AG09319 (cell line): ENCODE measurements at regions not wholly inside any gene's neighbourhood (a gene's known extent, or its start where the extent isn't known, plus 50 kb on each side); places are given as distances from the start of the nearest gene placed in this dataset.

Experiments
- DNase-seq: peaks from one replicate; pipeline ENCODE4 v3.0.0-alpha.2; 2010; ENCODE audit warnings: low read depth; ENCODE audit errors: extremely low read depth
- TF ChIP-seq, protein P1 (sequence below): IDR thresholded peaks from 2 replicates; pipeline ENCODE4 v1.5.1; 2011; ENCODE audit warnings: low read depth, mild to moderate bottlenecking, inconsistent platforms, low read length, moderate library complexity

DNA sequence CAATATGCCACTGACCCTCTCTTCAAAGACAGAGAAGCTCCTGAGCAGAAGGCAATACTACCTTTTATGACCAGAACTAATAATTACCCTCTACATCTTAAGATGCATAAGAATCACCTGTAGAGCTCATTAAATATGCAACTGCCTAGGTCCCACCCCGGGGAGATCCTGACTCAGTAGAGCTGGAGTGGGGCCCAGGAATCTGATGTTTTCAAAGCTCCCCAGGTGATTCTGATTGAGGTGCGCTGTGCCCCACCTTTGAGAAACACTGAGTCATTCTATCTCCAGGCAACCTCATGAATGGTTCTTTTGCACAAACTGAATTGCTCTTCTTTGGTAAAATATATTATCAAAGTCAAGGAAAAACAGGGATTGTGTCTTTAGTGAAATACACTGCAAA is 149.3 kb upstream of the BMP4 start:
- DNase-seq = no peak
- TF ChIP-seq, protein P1, sequence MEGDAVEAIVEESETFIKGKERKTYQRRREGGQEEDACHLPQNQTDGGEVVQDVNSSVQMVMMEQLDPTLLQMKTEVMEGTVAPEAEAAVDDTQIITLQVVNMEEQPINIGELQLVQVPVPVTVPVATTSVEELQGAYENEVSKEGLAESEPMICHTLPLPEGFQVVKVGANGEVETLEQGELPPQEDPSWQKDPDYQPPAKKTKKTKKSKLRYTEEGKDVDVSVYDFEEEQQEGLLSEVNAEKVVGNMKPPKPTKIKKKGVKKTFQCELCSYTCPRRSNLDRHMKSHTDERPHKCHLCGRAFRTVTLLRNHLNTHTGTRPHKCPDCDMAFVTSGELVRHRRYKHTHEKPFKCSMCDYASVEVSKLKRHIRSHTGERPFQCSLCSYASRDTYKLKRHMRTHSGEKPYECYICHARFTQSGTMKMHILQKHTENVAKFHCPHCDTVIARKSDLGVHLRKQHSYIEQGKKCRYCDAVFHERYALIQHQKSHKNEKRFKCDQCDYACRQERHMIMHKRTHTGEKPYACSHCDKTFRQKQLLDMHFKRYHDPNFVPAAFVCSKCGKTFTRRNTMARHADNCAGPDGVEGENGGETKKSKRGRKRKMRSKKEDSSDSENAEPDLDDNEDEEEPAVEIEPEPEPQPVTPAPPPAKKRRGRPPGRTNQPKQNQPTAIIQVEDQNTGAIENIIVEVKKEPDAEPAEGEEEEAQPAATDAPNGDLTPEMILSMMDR = no peak

DNA sequence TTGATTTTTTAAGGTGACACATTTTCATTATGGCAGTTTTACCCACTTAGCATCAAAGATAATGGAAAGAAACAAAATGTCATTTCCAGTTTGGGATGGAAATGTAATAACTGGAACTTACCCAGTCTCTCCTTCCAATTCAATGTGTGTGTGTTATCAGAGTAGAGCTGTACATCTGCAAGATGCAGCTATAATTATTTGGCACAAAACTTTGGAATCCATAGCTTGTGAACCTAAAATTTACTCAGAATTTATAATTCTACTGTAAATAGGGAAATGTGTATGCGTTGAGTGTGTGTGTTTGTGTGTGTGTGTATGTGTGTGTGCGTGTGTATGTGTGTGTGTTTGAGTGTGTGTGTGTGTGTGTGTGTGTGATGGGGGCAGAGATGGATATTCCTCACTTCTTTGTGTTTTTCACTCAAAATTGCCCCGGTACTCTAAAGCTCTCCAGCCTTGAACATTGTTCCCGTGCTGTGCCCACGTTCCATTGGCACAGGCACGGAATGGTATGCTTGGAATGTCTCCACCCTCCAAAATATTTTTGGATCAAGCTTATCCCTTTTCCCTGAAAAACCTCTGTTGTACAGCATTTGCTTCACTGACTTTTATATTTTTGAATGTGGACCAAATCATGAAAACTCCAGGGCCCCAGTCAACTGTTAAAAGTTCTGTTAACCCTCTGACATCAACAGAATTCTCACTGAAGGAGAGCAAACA is 150.2 kb upstream of the BMP4 start:
- TF ChIP-seq, protein P1 = no peak
- no peak for DNase-seq

- TF ChIP-seq, protein P1 = no peak
- peak; percentile 31 for DNase-seq
Measured at GRCh38 chr14:54108481-54109471, 152.2 kb upstream of the BMP4 start.

DNA sequence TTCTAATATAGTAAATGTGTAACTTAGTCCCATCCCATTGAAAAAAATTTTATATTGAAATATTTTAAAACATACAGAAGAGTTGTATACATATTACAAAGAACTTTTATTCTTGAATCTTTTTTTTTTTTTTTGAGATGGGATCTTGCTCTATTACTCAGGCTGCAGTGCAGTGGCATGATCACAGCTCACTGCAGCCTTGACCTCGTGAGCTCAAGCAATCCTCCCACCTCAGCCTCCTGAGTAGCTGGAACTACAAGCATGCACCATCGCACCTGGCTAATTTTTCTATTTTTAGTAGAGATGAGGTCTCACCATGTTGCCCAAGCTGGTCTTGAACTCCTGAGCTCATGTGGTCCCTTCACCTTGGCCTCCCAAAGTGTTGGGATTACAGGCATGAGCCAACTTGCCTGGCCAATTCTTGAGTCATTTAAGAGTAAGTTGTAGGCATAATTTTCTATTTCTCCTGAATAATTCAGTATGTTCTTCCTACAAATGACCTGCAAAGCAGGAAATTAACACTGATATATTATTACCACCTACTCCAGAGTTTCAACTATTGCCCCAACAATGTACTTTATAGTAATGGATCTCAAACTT is 153.0 kb upstream of the BMP4 start:
- DNase-seq = no peak
- TF ChIP-seq, protein P1 = no peak

- TF ChIP-seq, protein P1 = no peak
- no peak for DNase-seq
Measured at GRCh38 chr14:54114941-54115340, 158.3 kb upstream of the BMP4 start.

GRCh38 chr14:54116198-54116885 is 159.7 kb upstream of the BMP4 start:
- TF ChIP-seq, protein P1 = no peak
- no peak for DNase-seq
